Transverse colon (tissue), 3 donors: ENCODE measurements at regions not wholly inside any gene's neighbourhood (a gene's known extent, or its start where the extent isn't known, plus 50 kb on each side); places are given as distances from the start of the nearest gene placed in this dataset.

Source experiments
- CTCF ChIP-seq, 5 experiments: fragments of 200-600 bp in 3 of 5; fragments of 450-650 bp in 2 of 5; sonication (generic) in 3 of 5; IDR thresholded peaks; 1 replicate in 2 of 5; 2 replicates in 3 of 5; pipeline ENCODE4 v1.5.1; 2016 to 2017; ENCODE audit warnings: antibody characterized with exemption in 5 of 5, inconsistent platforms in 3 of 5, mild to moderate bottlenecking in 2 of 5, moderate library complexity in 1 of 5
- POLR2A ChIP-seq: fragments of 450-650 bp; IDR thresholded peaks from one replicate; pipeline ENCODE4 v1.6.1; 2016; ENCODE audit warnings: antibody characterized with exemption, mild to moderate bottlenecking, moderate library complexity

- TF ChIP-seq CTCF (IDR thresholded peaks at IDR 0.05) (no peak), POLR2A (no peak)
Observed at GRCh38 chr2:122856696-122857095, 1101.2 kb downstream of the TSN start.
